HG03103 (cell line): ENCODE measurements at regions not wholly inside any gene's neighbourhood (a gene's known extent, or its start where the extent isn't known, plus 50 kb on each side); places are given as distances from the start of the nearest gene placed in this dataset.

ENCODE experiments used
- ATAC-seq: cut with Tn5 transposase; IDR thresholded peaks from one replicate; pipeline ENCODE4 v1.9.1; 2021; ENCODE audit warnings: low read depth; ENCODE audit not compliant: unreplicated experiment

GRCh38 chr1:94708811-94709210, 111.3 kb upstream of the SLC44A3 start:
- ATAC-seq, result no peak

- no peak for ATAC-seq
These were observed 111.9 kb upstream of the SLC44A3 start for GRCh38 chr1:94708299-94708685.

DNA sequence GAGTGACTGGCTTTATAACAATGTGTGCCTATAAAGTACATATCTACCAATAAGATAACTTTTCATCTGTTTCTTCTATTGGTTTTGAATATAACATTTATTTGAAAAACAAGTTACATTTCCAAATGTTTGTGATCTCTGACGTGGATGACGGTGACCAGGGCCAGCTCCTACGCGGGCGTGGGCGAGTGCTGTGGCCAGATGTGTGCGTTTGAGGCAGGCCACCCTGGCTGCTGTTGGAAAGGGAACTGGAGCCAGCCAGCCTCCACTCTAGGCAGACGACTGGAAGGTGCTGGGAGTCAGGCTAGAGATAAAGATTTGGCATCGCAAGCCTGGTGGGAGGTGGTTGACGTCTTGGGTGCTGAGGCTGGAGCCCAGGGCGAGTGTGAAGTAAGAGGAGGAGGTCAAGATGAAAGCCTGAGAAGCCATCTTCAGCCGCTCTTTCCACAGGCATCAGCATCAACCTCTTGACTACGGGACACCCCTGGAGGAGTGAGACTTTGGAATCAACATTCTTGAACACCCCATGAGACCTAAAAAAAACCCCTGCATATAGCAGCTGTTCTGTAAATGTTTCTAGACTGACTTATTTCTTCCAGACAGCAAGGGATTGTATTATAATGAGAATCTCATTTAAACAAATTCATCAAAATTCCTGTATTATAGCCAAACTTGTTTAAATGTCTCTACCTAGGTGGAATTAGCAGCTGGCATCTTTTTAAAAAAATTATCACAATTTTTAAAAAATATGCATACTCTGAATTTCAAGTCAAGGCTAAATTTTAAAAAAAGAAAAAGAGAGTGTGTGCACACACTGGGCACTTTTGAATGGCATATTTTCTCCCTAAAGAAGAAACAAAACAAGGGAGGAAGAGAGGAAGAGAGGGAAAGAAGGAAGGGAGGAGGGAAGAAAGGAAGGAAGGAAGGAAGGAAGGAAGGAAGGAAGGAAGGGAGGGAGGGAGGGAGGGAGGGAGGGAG, 112.5 kb upstream of the SLC44A3 start:
- ATAC-seq, result no peak

DNA sequence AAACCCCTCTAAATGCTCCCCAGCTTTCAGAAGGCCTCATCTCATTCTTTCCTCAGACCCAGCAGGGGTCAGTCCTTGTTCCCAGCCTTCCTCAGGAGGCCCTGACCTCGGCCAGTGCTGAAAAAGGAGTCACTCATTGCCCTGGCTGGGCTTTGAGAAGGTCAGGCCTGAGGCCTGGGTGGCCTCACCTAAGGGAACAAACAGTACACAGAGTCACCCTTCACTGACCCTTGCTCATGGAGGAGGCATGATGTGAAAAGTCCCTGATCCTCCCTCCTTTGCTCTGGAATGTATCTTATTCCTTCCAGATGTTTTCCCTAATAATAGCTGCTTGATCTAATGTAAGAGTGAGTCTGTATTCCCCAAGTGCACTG, 117.7 kb upstream of the SLC44A3 start:
- no peak for ATAC-seq

DNA sequence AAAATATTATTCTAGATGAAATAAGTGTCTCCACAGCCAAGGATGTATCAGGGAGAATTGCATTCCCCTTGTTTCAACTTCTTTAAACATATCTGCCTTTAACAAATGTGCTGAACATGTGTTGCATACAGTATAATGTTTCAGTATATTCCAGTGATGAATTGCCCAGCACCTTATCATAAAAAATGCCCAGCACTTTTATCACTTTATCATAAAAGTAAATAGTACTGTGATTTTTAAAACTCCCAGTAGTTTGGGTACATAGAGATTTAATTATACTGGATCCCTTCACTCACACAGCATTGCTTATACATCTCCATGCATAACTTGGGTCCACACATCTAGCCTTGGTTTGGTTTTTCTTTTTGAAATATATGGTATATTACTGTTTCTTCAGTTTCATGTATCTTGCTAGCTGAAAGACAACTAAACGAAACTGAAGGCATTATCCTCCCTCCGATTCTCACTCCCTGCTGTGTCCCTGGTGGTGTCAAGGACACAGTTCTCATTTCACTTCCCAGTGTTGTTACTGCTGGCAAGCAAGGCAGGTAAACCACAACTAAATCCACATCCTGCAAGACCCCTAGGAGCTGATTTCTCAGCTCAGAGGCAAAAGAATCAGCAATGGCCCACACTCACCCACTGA, 118.2 kb upstream of the SLC44A3 start:
- no peak for ATAC-seq

DNA sequence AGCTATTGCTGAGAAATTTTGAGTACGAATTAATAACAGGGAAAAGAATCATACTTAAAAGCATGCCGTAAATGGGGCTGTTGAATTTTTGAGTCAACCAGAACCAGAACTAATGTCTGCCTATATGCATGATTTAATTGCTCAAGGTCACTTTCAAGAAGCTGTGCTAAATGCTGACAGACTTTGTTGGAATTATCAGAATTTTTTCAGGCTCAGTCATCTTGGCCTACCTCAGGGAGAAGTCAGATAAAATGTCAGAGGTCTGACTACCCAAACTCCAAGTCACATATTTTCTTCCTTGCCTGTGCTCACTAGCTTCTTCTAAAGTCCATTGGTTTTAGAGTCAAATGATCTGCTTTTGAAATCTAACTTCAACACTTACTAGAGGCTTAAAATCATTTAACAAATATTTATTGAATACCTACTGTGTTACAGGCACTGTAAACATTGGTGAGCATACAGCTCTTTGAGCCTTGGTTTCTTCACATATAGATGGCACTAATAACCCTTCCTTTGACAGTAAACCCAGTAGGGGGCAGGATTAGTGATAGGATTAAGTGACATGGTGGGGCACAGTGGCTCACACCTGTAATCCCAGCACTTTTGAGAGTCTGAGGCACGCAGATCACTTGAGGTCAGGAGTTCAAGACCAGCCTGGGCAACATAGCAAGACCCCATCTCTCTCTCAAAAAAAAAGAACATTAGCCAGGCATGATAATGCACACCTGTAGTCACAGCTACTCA, 121.2 kb upstream of the SLC44A3 start:
- ATAC-seq, result no peak

DNA sequence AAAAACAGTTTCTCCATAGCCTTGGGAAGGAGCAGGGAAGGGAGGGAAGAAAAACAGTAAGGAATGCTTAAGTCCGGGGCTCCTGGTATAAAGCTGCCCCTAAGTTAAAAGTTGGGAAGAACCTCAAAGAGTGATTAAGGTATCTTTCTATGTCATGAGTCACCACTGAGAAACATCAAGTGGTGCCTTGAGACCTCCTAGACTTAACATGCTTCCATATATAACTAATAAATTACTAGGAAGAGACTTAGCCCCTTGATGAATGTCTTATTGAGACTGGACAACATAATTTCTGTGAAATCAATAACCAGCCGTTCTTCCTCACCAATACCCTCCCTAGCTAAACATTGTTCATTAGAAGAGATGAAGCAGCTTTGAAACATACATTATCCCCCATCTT, 121.8 kb upstream of the SLC44A3 start:
- no peak for ATAC-seq

- no peak for ATAC-seq
These were observed 122.3 kb upstream of the SLC44A3 start for GRCh38 chr1:94697839-94698238.

DNA sequence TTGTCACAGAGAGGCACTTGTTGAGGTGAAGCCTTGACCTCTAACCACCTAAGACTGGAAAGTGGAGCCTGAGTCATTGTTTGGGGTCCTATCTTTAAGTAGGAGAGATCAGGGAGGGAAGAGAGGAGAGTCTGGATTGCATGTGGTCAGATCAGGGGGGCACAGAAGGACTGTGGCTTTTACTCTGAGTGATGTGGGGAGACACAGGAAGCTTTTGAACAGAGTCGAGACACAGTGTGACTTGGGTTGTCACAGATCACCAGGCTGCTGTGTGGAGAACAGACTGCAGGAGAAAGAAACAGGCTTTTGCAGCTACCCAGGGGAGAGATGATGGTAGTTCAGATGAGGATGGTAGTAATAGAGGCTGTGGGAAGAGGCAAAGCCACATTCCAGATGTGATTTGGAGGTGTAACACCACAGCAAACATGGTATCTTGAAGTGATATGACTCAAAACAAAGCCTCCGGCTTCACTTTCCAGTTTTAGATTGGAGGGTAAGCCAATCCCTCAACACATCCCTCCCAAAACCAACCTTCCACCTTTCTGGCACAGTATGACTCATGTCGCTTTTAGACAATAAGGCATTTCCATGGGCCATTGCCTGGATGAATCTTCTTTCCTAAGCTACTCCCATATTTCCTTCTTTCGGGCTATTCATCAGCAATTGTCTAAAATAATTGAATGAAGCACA, 125.8 kb upstream of the SLC44A3 start:
- no peak for ATAC-seq

- no peak for ATAC-seq
These were observed 126.7 kb upstream of the SLC44A3 start for GRCh38 chr1:94693435-94693834.

- no peak for ATAC-seq
These were observed 127.1 kb upstream of the SLC44A3 start for GRCh38 chr1:94693029-94693428.

DNA sequence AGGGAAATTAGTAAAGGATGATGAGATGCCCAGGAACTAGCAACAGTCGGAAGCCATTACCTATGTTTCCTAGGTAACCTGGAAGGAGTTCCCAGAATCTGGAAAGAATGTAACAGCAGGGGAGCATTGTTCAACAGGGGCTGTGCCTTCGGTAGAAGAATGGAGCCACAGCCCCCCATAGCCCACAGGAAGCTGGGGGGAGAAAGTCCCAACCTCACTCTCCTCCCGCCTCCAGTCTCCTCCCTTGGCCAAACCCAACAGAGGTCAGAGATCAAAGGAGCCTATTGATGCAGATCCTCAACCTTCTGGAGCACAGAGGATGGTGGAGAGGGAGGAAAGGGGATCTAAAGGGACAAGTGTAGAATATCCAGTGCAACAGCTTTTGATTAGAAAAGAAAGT, 131.5 kb upstream of the SLC44A3 start:
- ATAC-seq, result no peak

- ATAC-seq, result no peak
These were observed 133.3 kb upstream of the SLC44A3 start for GRCh38 chr1:94686882-94687281.

- no peak for ATAC-seq
These were observed 135.4 kb upstream of the SLC44A3 start for GRCh38 chr1:94684690-94685250.

DNA sequence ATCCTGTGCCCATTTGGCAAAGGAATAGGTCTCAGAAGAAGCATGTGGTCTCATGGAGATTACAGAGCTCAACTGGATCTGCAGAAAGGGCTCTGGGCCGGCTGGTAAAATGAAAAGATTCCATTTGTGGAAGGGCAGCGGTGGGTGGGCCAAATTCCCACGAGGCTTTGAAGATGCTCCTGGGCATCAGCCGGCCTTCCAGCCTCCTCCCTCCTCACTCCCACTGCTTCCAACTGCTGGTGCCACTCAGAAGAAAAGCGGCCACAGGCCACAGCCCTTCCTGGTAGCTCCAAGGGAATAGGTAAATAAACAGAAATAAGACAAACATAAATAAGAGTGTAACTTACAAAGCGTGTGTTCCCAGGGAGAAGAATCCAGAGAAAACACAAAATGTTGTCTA, 136.3 kb upstream of the SLC44A3 start:
- no peak for ATAC-seq

GRCh38 chr1:94680039-94680377, 138.4 kb upstream of the F3 start:
- ATAC-seq, result no peak

DNA sequence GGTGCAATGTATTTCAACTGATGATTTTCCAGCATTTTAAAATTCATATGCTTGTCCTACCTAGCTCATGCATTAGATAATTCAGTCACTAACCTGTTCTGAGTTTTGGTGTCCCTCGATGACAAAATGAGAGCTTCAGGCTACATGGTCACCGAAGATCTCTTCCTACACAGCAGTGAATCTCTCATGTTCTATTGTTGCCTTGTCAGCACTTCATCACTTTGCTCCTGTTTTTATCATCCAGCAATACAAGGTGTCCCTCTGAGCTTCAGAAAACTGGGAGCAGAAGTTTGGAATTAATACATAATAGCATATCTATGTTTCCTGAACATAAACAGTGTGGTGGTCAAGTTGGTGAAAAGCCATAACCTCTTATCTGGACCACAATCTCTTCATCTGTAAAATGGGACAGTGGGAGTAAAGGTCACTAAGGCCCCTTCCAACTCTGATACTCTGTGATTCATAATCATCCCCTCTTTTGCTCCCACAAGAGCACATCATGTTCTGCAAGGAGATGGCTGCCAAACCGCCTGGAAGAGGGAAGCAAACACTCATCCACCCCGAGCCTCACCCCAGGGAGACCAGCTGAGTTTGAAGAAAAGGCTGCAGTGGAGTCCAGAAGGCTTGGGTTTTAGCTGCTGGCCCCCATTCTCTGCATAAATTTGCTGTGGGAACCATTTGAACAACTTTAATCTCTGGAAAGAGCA, 137.9 kb upstream of the F3 start:
- no peak for ATAC-seq

DNA sequence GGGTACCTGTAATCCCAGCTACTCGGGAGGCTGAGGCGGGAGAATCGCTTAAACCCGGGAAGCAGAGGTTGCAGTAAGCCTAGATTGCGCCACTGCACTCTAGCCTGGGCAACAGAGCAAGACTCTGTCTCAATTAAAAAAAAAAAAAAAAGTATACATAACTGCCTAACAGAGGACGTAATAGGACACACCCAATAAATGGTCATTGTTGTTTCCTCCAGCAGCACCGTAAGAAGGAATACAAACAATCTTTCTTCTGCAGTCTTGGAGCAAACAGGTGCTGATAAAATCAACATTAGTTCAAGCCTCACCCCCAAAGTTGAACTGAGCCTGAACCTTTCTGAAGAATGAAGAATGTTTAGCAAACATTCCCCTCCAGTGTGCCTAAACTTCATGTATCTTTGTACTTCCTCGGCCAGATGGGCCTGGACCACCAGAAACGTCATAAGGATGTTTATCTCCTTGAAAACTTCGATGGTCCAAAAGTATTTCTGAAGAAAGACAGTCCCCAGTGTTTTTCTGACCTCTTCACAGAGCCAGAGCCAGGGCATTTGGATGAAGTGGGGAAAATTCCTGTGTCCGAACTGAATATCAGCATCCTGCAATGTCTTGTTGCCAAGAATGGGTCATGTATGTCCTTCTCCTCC, 136.8 kb upstream of the F3 start:
- ATAC-seq, result no peak

DNA sequence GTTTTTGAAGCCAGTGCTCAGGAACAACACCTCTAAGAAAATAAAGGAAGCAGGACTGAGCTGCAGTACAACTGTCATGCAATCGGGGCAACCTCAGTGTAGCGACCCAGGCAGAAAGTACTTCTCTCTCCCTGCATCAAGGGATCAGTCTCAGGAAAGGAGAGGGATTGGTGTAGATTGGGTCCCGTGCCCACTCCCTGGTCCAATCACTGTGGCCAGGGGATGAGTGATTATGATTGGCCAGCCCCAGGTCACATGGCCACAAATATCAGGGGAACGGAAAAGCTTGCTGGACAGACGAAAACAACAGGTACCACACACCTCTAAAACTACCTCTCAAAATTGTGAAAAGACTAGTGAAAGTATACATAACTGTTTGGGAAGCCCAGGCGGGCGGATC, 136.2 kb upstream of the F3 start:
- no peak for ATAC-seq
